Keratinocyte (primary cell): ENCODE measurements at regions not wholly inside any gene's neighbourhood (a gene's known extent, or its start where the extent isn't known, plus 50 kb on each side); places are given as distances from the start of the nearest gene placed in this dataset.

ENCODE experiments used
- CTCF ChIP-seq, 3 experiments: IDR thresholded peaks in 1 of 3; conservative IDR thresholded peaks in 1 of 3; optimal IDR thresholded peaks in 1 of 3; 2 replicates in 2 of 3; 3 replicates in 1 of 3; pipeline versions ENCODE3 to v1.5.1; 2011; ENCODE audit warnings: low read length in 3 of 3, mild to moderate bottlenecking in 3 of 3, moderate library complexity in 2 of 3, control low read depth in 1 of 3, inconsistent platforms in 1 of 3; ENCODE audit not compliant: insufficient read depth in 2 of 3; ENCODE audit errors: extremely low read depth in 1 of 3
- EZH2 ChIP-seq: IDR thresholded peaks from one replicate; pipeline ENCODE4 v1.6.1; 2012; ENCODE audit warnings: inconsistent platforms, mild to moderate bottlenecking, low read length, moderate library complexity

DNA sequence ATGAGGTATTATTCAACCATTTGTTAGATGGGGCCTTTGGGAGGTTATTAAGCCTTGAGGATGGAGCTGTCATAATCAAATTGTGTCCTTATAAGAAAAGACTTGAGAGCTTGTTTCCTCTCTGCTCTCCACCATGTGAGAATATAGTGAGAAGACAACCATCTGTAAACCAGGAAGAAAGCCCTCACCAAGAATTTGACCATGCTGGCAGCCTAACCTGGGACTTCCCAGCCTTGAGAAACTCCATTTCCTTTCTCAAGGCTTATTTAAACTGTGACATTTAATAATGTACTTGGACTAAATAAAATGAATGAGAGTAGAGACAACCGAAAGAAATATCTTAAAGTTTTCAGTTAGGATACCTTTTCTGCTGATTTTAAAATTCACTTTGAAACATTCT is 83.7 kb upstream of the GC start:
- no peak for TF ChIP-seq EZH2
- TF ChIP-seq CTCF (optimal IDR thresholded peaks at IDR 0.05 in 1 of 3, IDR thresholded peaks at IDR 0.05 in 1 of 3, conservative IDR thresholded peaks at IDR 0.05 in 1 of 3; ENCODE audit: extremely low read depth in 1 of 3, insufficient read depth in 2 of 3, low read length in 3 of 3): no peak
